H9 (cell line): ENCODE measurements at regions not wholly inside any gene's neighbourhood (a gene's known extent, or its start where the extent isn't known, plus 50 kb on each side); places are given as distances from the start of the nearest gene placed in this dataset.

Source experiments
- DNase-seq: peaks from one replicate; pipeline ENCODE4 v3.0.0-alpha.2; 2017
- H2AFZ ChIP-seq: one replicate; pipeline ENCODE4 v1.6.1; 2013; ENCODE audit warnings: mild to moderate bottlenecking, low read length, control low read depth, moderate library complexity
- H2AK5ac ChIP-seq: 2 replicates; pipeline ENCODE4 v1.6.1; 2013; ENCODE audit warnings: low read length, control low read depth, mixed read lengths; ENCODE audit not compliant: insufficient read length
- H2BK120ac ChIP-seq: one replicate; pipeline ENCODE4 v1.6.1; 2013; ENCODE audit warnings: low read depth, mild to moderate bottlenecking, low read length, control low read depth, inconsistent platforms; ENCODE audit not compliant: poor library complexity, severe bottlenecking
- H2BK12ac ChIP-seq: 2 replicates; pipeline ENCODE4 v1.6.1; 2013; ENCODE audit warnings: low read length, control low read depth, mixed read lengths, low read depth; ENCODE audit not compliant: insufficient read length
- H2BK15ac ChIP-seq: 2 replicates; pipeline ENCODE4 v1.6.1; 2013; ENCODE audit warnings: low read depth, low read length, control low read depth
- H2BK20ac ChIP-seq: one replicate; pipeline ENCODE4 v1.6.1; 2013; ENCODE audit warnings: low read depth, mild to moderate bottlenecking, low read length, control low read depth, inconsistent platforms; ENCODE audit not compliant: poor library complexity, severe bottlenecking
- H2BK5ac ChIP-seq: 2 replicates; pipeline ENCODE4 v1.6.1; 2013; ENCODE audit warnings: low read length, control low read depth, mixed read lengths; ENCODE audit not compliant: insufficient read length
- H3K14ac ChIP-seq: 2 replicates; pipeline ENCODE4 v1.6.1; 2013; ENCODE audit warnings: low read length, control low read depth; ENCODE audit not compliant: insufficient read depth
- H3K18ac ChIP-seq: 2 replicates; pipeline ENCODE4 v1.6.1; 2013; ENCODE audit warnings: low read depth, mild to moderate bottlenecking, mixed read lengths, low read length, control low read depth; ENCODE audit not compliant: insufficient read length
- H3K23ac ChIP-seq: 2 replicates; pipeline ENCODE4 v1.6.1; 2013; ENCODE audit warnings: low read length, control low read depth, mixed read lengths, low read depth; ENCODE audit not compliant: insufficient read length
- H3K23me2 ChIP-seq: 2 replicates; pipeline ENCODE4 v1.6.1; 2013; ENCODE audit warnings: low read depth, mild to moderate bottlenecking, mixed read lengths, low read length, control low read depth; ENCODE audit not compliant: insufficient read length, poor library complexity, severe bottlenecking
- H3K27ac ChIP-seq: 2 replicates; pipeline ENCODE4 v1.5.1; 2013; ENCODE audit warnings: low read length, control low read depth, mixed read lengths, low read depth; ENCODE audit not compliant: insufficient read length
- H3K27me3 ChIP-seq: 2 replicates; pipeline ENCODE4 v1.6.1; 2013; ENCODE audit warnings: low read length, control low read depth, inconsistent platforms; ENCODE audit not compliant: insufficient read depth
- H3K4ac ChIP-seq: 2 replicates; pipeline ENCODE4 v1.6.1; 2013; ENCODE audit warnings: low read depth, mild to moderate bottlenecking, control low read depth, inconsistent platforms, low read length, moderate library complexity
- H3K4me1 ChIP-seq: 2 replicates; pipeline ENCODE4 v1.6.1; 2013; ENCODE audit warnings: low read length, control low read depth, inconsistent platforms; ENCODE audit not compliant: insufficient read depth
- H3K4me2 ChIP-seq: 2 replicates; pipeline ENCODE4 v1.6.1; 2013; ENCODE audit warnings: low read length, control low read depth, mixed read lengths; ENCODE audit not compliant: insufficient read length, insufficient read depth
- H3K56ac ChIP-seq: 2 replicates; pipeline ENCODE4 v1.6.1; 2013; ENCODE audit warnings: low read depth, mild to moderate bottlenecking, mixed read lengths, low read length, control low read depth; ENCODE audit not compliant: insufficient read length
- H3K79me1 ChIP-seq: 2 replicates; pipeline ENCODE4 v1.6.1; 2013; ENCODE audit warnings: low read depth, mild to moderate bottlenecking, moderate library complexity, low read length, control low read depth, inconsistent platforms; ENCODE audit not compliant: insufficient read depth, poor library complexity, severe bottlenecking
- H3K79me2 ChIP-seq: 2 replicates; pipeline ENCODE4 v1.6.1; 2013; ENCODE audit warnings: low read length, control low read depth, inconsistent platforms; ENCODE audit not compliant: insufficient read depth
- H3K9ac ChIP-seq: 2 replicates; pipeline ENCODE4 v1.6.1; 2013; ENCODE audit warnings: low read length, control low read depth, mixed read lengths; ENCODE audit not compliant: insufficient read length; ENCODE audit errors: extremely low read depth
- H3K9me3 ChIP-seq: one replicate; pipeline ENCODE4 v1.6.1; 2013; ENCODE audit warnings: low read depth, low read length, inconsistent platforms; ENCODE audit not compliant: control insufficient read depth
- H3T11ph ChIP-seq: one replicate; pipeline ENCODE4 v1.6.1; 2013; ENCODE audit warnings: mild to moderate bottlenecking, low read length, control low read depth, inconsistent platforms
- H4K20me1 ChIP-seq: one replicate; pipeline ENCODE4 v1.6.1; 2013; ENCODE audit not compliant: control insufficient read depth, insufficient read length, insufficient read depth
- H4K5ac ChIP-seq: 2 replicates; pipeline ENCODE4 v1.6.1; 2013; ENCODE audit warnings: low read depth, mild to moderate bottlenecking, mixed read lengths, low read length, control low read depth; ENCODE audit not compliant: insufficient read length
- H4K8ac ChIP-seq: replicated peaks from 2 replicates; pipeline ENCODE4 v1.6.1; 2013; ENCODE audit warnings: low read length, control low read depth, mixed read lengths, low read depth; ENCODE audit not compliant: insufficient read length
- H4K91ac ChIP-seq: 2 replicates; pipeline ENCODE4 v1.6.1; 2013; ENCODE audit warnings: low read depth, mild to moderate bottlenecking, moderate library complexity, mixed read lengths, low read length, control low read depth; ENCODE audit not compliant: insufficient read length
- H3K27ac Mint-ChIP-seq, 3 experiments: 2 replicates in 2 of 3; 3 replicates in 1 of 3; pipeline ENCODE4 v1.8.0; 2020 to 2021; ENCODE audit warnings: mixed read lengths in 3 of 3, mild to moderate bottlenecking in 1 of 3, moderate library complexity in 1 of 3
- H3K27me3 Mint-ChIP-seq: 2 replicates; pipeline ENCODE4 v1.8.0; 2021; ENCODE audit warnings: low read depth, mild to moderate bottlenecking, moderate library complexity, mixed read lengths
- H3K36me3 Mint-ChIP-seq, 3 experiments: 2 replicates in 2 of 3; 3 replicates in 1 of 3; pipeline ENCODE4 v1.8.0; 2020 to 2021; ENCODE audit warnings: low read depth in 3 of 3, mixed read lengths in 3 of 3; ENCODE audit not compliant: insufficient read depth in 1 of 3
- H3K4me1 Mint-ChIP-seq, 2 experiments: 2 replicates each; pipeline ENCODE4 v1.8.0; 2020; ENCODE audit warnings: mixed read lengths in 2 of 2
- H3K4me3 Mint-ChIP-seq, 2 experiments: 2 replicates in 1 of 2; 3 replicates in 1 of 2; pipeline ENCODE4 v1.8.0; 2020 to 2021; ENCODE audit warnings: mild to moderate bottlenecking in 2 of 2, mixed read lengths in 2 of 2, moderate library complexity in 1 of 2
- H3K9me3 Mint-ChIP-seq, 2 experiments: 2 replicates in 1 of 2; 3 replicates in 1 of 2; pipeline ENCODE4 v1.8.0; 2020; ENCODE audit warnings: mild to moderate bottlenecking in 2 of 2, mixed read lengths in 2 of 2, moderate library complexity in 1 of 2
- WGBS: extraction: QIAGEN DNeasy Blood & Tissue Kit; methylation state at CpG from one replicate; pipeline ENCODE4 v1.1.7; 2013; ENCODE audit warnings: missing lambda C conversion rate, low lambda C conversion rate, mixed read lengths; ENCODE audit not compliant: insufficient read length; ENCODE audit errors: extremely low coverage; 5-methylcytosine and 5-hydroxymethylcytosine counted together
- TF ChIP-seq, protein P1 (sequence below): fragments of 200-600 bp; sonication (generic); conservative IDR thresholded peaks from 3 replicates; pipeline ENCODE4 v1.8.0; 2021; ENCODE audit warnings: antibody characterized with exemption, mild to moderate bottlenecking

GRCh38 chr20:36090223-36090622 is 64.3 kb upstream of the EPB41L1 start:
- Histone ChIP-seq H3K23me2 (peaks cover 11% of the 10 kb centered on the region), H3K27me3 (peaks cover 21% of the 10 kb centered on the region), H2BK12ac (no peak overlapping the region), H3T11ph (no peak overlapping the region), H2AFZ (no peak overlapping the region), H2BK15ac (no peak overlapping the region), H3K79me1 (no peaks in the 10 kb centered on the region), H3K9me3 (no peaks in the 10 kb centered on the region), H3K23ac (no peak overlapping the region), H3K27ac (no peak overlapping the region), H3K56ac (no peak overlapping the region), H2BK120ac (no peak overlapping the region), H2BK5ac (no peak overlapping the region), H3K4me1 (peaks cover 3% of the 10 kb centered on the region; the same call in 1 of the 2 replicates), H4K5ac (no peak overlapping the region), H3K9ac (no peak overlapping the region), H2BK20ac (no peak overlapping the region), H4K91ac (no peak overlapping the region), H2AK5ac (no peak overlapping the region), H3K18ac (no peak overlapping the region), H3K4me2 (no peak overlapping the region), H4K20me1 (peaks cover 3% of the 10 kb centered on the region), H3K14ac (no peak overlapping the region), H3K4ac (no peak overlapping the region), H3K79me2 (no peaks in the 10 kb centered on the region), H4K8ac (no peak overlapping the region)
- Mint-ChIP-seq H3K9me3 (peaks cover 0 to 2% of the 10 kb centered on the region in 2 experiments; a peak in 2 of 5 replicates), H3K4me3 (no peak overlapping the region), H3K4me1 (peaks cover 26 to 37% of the 10 kb centered on the region in 2 experiments), H3K27me3 (peaks cover 82% of the 10 kb centered on the region), H3K27ac (no peak overlapping the region), H3K36me3 (peaks cover 0 to 4% (median 0%) of the 10 kb centered on the region in 3 experiments; a peak in 2 of 7 replicates)
- DNase-seq: no peak
- no CpG with 5 or more reads among the region's 5 CpGs for WGBS
- TF ChIP-seq, protein P1, sequence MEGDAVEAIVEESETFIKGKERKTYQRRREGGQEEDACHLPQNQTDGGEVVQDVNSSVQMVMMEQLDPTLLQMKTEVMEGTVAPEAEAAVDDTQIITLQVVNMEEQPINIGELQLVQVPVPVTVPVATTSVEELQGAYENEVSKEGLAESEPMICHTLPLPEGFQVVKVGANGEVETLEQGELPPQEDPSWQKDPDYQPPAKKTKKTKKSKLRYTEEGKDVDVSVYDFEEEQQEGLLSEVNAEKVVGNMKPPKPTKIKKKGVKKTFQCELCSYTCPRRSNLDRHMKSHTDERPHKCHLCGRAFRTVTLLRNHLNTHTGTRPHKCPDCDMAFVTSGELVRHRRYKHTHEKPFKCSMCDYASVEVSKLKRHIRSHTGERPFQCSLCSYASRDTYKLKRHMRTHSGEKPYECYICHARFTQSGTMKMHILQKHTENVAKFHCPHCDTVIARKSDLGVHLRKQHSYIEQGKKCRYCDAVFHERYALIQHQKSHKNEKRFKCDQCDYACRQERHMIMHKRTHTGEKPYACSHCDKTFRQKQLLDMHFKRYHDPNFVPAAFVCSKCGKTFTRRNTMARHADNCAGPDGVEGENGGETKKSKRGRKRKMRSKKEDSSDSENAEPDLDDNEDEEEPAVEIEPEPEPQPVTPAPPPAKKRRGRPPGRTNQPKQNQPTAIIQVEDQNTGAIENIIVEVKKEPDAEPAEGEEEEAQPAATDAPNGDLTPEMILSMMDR: no peak
